ENCODE measurements at regions not wholly inside any gene's neighbourhood (a gene's known extent, or its start where the extent isn't known, plus 50 kb on each side); places are given as distances from the start of the nearest gene placed in this dataset.

DNA sequence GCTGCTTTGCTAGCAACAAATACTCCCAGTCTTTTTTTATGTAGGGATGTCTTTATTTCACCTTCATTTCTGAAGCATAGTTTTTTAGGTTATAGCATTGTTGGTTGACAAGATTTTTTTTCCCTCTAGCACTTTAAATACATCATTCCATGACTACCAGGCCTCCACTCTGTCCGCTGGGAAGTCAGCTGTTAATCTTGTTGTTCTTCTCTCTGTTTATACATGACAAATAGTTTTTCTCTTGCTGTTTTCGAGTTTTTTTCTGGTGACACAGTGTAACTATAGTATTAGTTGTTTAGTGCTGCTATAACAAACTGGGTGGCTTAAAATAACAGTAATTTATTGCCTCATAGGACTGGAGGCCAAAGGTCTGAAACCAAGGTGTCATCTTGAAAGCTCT lies 205.5 kb upstream of the CNTNAP4 start:
- no peaks in the 10 kb centered on the region for H3K27me3 ChIP-seq
- no peaks in the 10 kb centered on the region for H3K9me3 ChIP-seq
- TF ChIP-seq, protein P1, sequence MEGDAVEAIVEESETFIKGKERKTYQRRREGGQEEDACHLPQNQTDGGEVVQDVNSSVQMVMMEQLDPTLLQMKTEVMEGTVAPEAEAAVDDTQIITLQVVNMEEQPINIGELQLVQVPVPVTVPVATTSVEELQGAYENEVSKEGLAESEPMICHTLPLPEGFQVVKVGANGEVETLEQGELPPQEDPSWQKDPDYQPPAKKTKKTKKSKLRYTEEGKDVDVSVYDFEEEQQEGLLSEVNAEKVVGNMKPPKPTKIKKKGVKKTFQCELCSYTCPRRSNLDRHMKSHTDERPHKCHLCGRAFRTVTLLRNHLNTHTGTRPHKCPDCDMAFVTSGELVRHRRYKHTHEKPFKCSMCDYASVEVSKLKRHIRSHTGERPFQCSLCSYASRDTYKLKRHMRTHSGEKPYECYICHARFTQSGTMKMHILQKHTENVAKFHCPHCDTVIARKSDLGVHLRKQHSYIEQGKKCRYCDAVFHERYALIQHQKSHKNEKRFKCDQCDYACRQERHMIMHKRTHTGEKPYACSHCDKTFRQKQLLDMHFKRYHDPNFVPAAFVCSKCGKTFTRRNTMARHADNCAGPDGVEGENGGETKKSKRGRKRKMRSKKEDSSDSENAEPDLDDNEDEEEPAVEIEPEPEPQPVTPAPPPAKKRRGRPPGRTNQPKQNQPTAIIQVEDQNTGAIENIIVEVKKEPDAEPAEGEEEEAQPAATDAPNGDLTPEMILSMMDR (IDR thresholded peaks at IDR 0.05), result no peak
- no peak overlapping the region for H3K27ac ChIP-seq
- no peak overlapping the region for H3K4me3 ChIP-seq
- H3K36me3 ChIP-seq, result no peaks in the 10 kb centered on the region
- intact Hi-C loops (cut with DNase I), result no loop called here
- DNase-seq (ENCODE audit: low spot score in 2 of 2), result no peak
- no peaks in the 10 kb centered on the region for H3K4me1 ChIP-seq

DNA sequence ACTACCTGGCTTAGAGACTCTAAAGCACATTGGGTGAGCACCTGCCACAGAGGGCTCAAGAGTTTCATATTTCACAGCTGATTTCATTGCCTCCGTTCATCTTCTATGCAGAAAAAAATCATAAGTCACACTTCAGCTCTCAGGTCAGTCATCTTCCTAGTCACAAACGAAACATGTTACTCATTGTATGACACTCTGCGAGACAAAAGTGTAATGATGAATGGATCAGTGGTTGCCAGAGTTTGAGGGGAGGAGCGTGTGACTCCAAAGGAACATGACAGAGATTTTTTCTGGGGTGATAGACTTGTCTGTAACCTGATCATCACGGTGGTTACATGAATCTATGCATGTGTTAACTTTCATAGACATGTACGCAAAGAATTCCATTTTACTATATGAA lies 195.2 kb upstream of the CNTNAP4 start:
- Histone ChIP-seq H3K36me3 (no peaks in the 10 kb centered on the region), H3K9me3 (no peaks in the 10 kb centered on the region), H3K27ac (no peak overlapping the region), H3K4me1 (no peaks in the 10 kb centered on the region), H3K27me3 (no peaks in the 10 kb centered on the region), H3K4me3 (no peak overlapping the region)
- DNase-seq (ENCODE audit: low spot score in 2 of 2), result no peak
- TF ChIP-seq, protein P1 (IDR thresholded peaks at IDR 0.05), result no peak
- intact Hi-C loops (cut with DNase I), result no loop called here

DNA sequence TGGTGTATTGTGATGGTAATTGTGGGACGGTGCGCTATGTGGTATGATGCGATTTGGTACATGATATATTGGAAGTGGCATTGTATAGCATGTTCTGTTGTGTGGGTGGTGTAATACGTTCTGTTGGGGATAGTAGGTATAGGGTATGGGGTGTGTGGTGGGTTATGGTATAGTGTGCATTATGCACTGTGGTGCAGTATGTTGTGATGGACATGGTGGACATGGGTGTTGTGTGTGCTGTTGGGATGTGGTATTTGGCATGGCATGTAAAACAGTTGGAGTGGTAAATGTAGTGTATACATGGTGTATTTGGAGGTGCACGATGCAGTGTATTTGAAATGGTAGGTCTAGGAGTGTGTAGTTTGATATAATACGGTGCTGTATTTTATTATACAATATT lies 170.6 kb upstream of the CNTNAP4 start:
- peaks cover 0 to 7% of the 10 kb centered on the region in 2 donors for H3K9me3 ChIP-seq
- intact Hi-C loops (cut with DNase I), result no loop called here
- H3K4me1 ChIP-seq, result no peaks in the 10 kb centered on the region
- DNase-seq (ENCODE audit: low spot score in 2 of 2), result no peak
- no peaks in the 10 kb centered on the region for H3K36me3 ChIP-seq
- H3K27me3 ChIP-seq, result no peaks in the 10 kb centered on the region
- no peak overlapping the region for H3K4me3 ChIP-seq
- TF ChIP-seq, protein P1 (IDR thresholded peaks at IDR 0.05), result no peak
- H3K27ac ChIP-seq, result no peak overlapping the region

DNA sequence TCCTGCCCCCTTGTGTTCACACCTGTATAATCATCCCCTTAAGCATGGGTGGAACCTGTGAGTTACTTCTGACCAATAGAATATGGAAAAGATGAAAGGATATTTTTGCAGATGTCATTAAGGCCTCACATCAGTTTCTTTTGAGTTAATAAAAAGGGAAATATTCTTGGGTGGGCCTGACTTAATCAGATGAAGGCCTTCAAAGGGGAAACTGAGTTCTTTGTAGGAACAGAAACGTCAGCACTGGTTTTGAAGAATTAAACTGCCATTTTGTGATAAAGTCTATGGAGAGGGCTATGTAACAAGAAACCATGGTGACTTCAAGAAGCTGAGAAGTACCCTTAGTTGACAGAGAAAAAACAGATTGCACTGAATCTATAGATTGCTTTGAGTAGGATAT lies 168.7 kb upstream of the CNTNAP4 start:
- intact Hi-C loops (cut with DNase I), result no loop called here
- TF ChIP-seq, protein P1 (IDR thresholded peaks at IDR 0.05), result no peak
- no peaks in the 10 kb centered on the region for H3K9me3 ChIP-seq

DNA sequence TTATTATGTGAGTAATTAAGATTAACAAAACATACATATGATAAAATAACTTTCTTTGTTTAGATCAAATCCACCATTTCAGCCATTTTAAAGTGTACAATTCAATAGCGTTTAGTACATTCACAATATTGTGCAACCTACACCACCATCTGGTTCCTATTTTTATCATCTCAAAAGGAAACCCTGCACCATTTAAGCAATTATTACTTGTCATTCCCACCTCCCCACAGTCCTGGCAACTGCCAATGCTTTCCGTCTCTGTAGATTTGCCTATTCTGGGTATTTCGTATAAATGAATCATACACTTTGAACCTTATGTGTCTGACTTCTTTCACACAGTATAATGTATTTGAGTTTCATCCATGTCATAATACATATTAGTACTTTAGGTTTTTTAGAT lies 162.5 kb upstream of the CNTNAP4 start:
- H3K27me3 ChIP-seq, result no peaks in the 10 kb centered on the region
- no peak overlapping the region for H3K27ac ChIP-seq
- TF ChIP-seq, protein P1 (IDR thresholded peaks at IDR 0.05), result no peak
- no peaks in the 10 kb centered on the region for H3K9me3 ChIP-seq
- intact Hi-C loops (cut with DNase I), result no loop called here
- DNase-seq (ENCODE audit: low spot score in 2 of 2), result no peak
- H3K4me1 ChIP-seq, result no peaks in the 10 kb centered on the region
- H3K36me3 ChIP-seq, result no peaks in the 10 kb centered on the region
- H3K4me3 ChIP-seq, result no peak overlapping the region

More for the DNA sequence above, 168.7 kb upstream of the CNTNAP4 start:
- no peak for DNase-seq (ENCODE audit: low spot score in 2 of 2)
- H3K27me3 ChIP-seq, result no peaks in the 10 kb centered on the region
- H3K4me1 ChIP-seq, result no peaks in the 10 kb centered on the region
- no peak overlapping the region for H3K4me3 ChIP-seq
- no peak overlapping the region for H3K27ac ChIP-seq
- no peaks in the 10 kb centered on the region for H3K36me3 ChIP-seq

DNA sequence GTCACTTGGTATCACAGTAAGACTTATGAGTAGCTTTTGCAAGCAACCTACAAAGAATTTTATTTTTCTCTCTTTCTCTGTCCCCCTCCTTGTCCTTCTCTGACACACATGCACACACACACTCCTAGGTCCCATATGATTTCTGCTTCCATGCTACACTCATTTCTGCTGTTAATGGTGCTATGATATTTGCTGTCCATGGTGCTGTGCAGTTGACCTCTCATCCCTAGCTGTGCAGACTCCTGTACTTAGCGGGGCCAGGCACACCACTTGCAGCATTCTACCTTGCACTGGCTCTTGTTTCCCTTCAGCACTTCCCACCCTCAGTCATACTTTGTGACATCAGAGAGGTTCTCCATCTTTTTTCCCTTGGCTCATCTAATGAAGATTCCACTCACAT lies 158.9 kb upstream of the CNTNAP4 start:
- no peak for DNase-seq (ENCODE audit: low spot score in 2 of 2)
- Histone ChIP-seq H3K4me1 (no peaks in the 10 kb centered on the region), H3K9me3 (no peaks in the 10 kb centered on the region), H3K4me3 (no peak overlapping the region), H3K36me3 (no peaks in the 10 kb centered on the region), H3K27me3 (no peaks in the 10 kb centered on the region), H3K27ac (no peak overlapping the region)
- intact Hi-C loops (cut with DNase I), result no loop called here
- TF ChIP-seq, protein P1 (IDR thresholded peaks at IDR 0.05), result no peak

Data from ascending aorta (tissue), 2 donors.